Astrocyte (in vitro differentiated cells and primary cell): ENCODE measurements at regions not wholly inside any gene's neighbourhood (a gene's known extent, or its start where the extent isn't known, plus 50 kb on each side); places are given as distances from the start of the nearest gene placed in this dataset.

ENCODE experiments used
- DNase-seq: peaks from one replicate; pipeline ENCODE4 v3.0.0-alpha.2; 2010; ENCODE audit warnings: low read depth
- FAIRE-seq: peaks from 2 replicates; lab custom pipeline; 2011; peaks lifted over from hg19 to GRCh38; lab: Jason Lieb, UNC
- H2AFZ ChIP-seq: 2 replicates; pipeline ENCODE4 v1.6.0; 2012; ENCODE audit warnings: low read depth, low read length, inconsistent platforms
- H3K27ac ChIP-seq: 2 replicates; pipeline ENCODE4 v1.5.1; 2011; ENCODE audit warnings: low read depth, low read length, inconsistent platforms
- H3K27me3 ChIP-seq: 2 replicates; pipeline ENCODE4 v1.6.0; 2011; ENCODE audit warnings: low read length, inconsistent platforms; ENCODE audit not compliant: insufficient read depth
- H3K36me3 ChIP-seq: 2 replicates; pipeline ENCODE4 v1.5.1; 2011; ENCODE audit warnings: low read length, inconsistent platforms; ENCODE audit not compliant: insufficient read depth
- H3K4me1 ChIP-seq: 2 replicates; pipeline ENCODE4 v1.5.1; 2011; ENCODE audit warnings: low read length, inconsistent platforms; ENCODE audit not compliant: insufficient read depth
- H3K4me2 ChIP-seq: 2 replicates; pipeline ENCODE4 v1.6.0; 2012; ENCODE audit warnings: low read length, inconsistent platforms
- H3K4me3 ChIP-seq: 2 replicates; pipeline ENCODE4 v1.5.1; 2011; ENCODE audit warnings: low read depth, mild to moderate bottlenecking, low read length, inconsistent platforms; ENCODE audit not compliant: insufficient read depth
- H3K79me2 ChIP-seq: 2 replicates; pipeline ENCODE4 v1.6.0; 2012; ENCODE audit warnings: mild to moderate bottlenecking, low read length, inconsistent platforms; ENCODE audit not compliant: insufficient read depth
- H3K9ac ChIP-seq: 2 replicates; pipeline ENCODE4 v1.6.0; 2012; ENCODE audit warnings: mild to moderate bottlenecking, low read length, inconsistent platforms
- H3K9me3 ChIP-seq: 2 replicates; pipeline ENCODE4 v1.5.1; 2012; ENCODE audit warnings: low read depth, mild to moderate bottlenecking, low read length, inconsistent platforms; ENCODE audit not compliant: insufficient read depth
- H4K20me1 ChIP-seq: 2 replicates; pipeline ENCODE4 v1.6.0; 2012; ENCODE audit warnings: low read length, inconsistent platforms; ENCODE audit not compliant: insufficient read depth
- H3K27ac Mint-ChIP-seq: one replicate; pipeline ENCODE4 v1.8.0; 2021; ENCODE audit warnings: mild to moderate bottlenecking, mixed read lengths; ENCODE audit not compliant: unreplicated experiment
- H3K27me3 Mint-ChIP-seq: one replicate; pipeline ENCODE4 v1.8.0; 2021; ENCODE audit warnings: low read depth, mixed read lengths; ENCODE audit not compliant: unreplicated experiment
- H3K36me3 Mint-ChIP-seq: one replicate; pipeline ENCODE4 v1.8.0; 2021; ENCODE audit warnings: low read depth, mixed read lengths; ENCODE audit not compliant: unreplicated experiment
- H3K4me1 Mint-ChIP-seq: one replicate; pipeline ENCODE4 v1.8.0; 2021; ENCODE audit warnings: low read depth, mixed read lengths; ENCODE audit not compliant: unreplicated experiment
- H3K4me3 Mint-ChIP-seq: one replicate; pipeline ENCODE4 v1.8.0; 2021; ENCODE audit warnings: mild to moderate bottlenecking, moderate library complexity, mixed read lengths; ENCODE audit not compliant: unreplicated experiment
- H3K9me3 Mint-ChIP-seq: one replicate; pipeline ENCODE4 v1.8.0; 2021; ENCODE audit warnings: mild to moderate bottlenecking, mixed read lengths; ENCODE audit not compliant: unreplicated experiment
- EZH2 ChIP-seq: IDR thresholded peaks from 2 replicates; pipeline ENCODE4 v1.6.1; 2012; ENCODE audit warnings: mild to moderate bottlenecking, low read length, inconsistent platforms; ENCODE audit not compliant: insufficient read depth
- TF ChIP-seq, protein P1 (sequence below): IDR thresholded peaks from 2 replicates; pipeline ENCODE4 v1.5.1; 2011; ENCODE audit warnings: low read depth, mild to moderate bottlenecking, inconsistent platforms, low read length, moderate library complexity; ENCODE audit not compliant: insufficient read depth

DNA sequence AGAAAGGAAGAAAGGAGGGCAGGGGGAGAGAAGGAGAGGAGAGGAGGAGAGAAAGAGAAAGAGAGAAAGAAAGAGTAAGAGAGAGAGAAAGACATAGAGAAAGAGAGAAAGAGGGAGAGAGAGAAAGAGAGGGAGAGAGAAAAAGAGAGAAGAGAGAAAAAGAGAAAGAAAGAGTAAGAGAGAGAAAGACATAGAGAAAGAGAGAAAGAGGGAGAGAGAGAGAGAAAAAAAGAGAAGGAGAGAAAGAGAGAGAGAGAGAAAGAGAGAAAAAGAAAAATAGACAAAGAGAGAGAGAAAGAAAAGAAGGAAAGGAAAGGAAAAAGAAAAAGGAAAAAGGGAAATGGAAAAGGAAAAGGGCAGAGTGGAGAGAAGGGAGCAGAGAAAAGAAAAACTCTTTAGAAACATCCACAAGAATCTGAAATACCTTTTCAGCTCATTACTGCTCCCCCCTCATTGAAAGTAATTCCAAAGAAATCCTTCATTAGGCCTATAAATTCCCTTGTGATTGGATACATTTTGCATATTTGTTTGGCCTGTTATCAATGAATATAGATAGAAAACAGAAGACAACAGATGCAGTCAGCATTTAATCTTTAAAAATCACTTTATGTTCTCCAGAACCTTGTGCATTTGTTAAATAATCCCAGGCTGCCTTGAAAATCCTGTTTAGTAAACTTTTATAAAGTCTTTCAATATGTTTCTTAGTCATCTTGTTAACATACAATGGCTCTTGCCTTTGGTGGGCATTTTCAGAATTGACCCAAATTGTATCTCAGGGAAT is 411.5 kb downstream of the NFIB start:
- Mint-ChIP-seq H3K27ac (no peak overlapping the region), H3K4me3 (no peak overlapping the region), H3K36me3 (no peaks in the 10 kb centered on the region), H3K9me3 (peaks cover 3% of the 10 kb centered on the region), H3K27me3 (no peaks in the 10 kb centered on the region), H3K4me1 (no peaks in the 10 kb centered on the region)
- DNase-seq (no peak), FAIRE-seq (no peak)
- TF ChIP-seq EZH2 = no peak
- TF ChIP-seq, protein P1, sequence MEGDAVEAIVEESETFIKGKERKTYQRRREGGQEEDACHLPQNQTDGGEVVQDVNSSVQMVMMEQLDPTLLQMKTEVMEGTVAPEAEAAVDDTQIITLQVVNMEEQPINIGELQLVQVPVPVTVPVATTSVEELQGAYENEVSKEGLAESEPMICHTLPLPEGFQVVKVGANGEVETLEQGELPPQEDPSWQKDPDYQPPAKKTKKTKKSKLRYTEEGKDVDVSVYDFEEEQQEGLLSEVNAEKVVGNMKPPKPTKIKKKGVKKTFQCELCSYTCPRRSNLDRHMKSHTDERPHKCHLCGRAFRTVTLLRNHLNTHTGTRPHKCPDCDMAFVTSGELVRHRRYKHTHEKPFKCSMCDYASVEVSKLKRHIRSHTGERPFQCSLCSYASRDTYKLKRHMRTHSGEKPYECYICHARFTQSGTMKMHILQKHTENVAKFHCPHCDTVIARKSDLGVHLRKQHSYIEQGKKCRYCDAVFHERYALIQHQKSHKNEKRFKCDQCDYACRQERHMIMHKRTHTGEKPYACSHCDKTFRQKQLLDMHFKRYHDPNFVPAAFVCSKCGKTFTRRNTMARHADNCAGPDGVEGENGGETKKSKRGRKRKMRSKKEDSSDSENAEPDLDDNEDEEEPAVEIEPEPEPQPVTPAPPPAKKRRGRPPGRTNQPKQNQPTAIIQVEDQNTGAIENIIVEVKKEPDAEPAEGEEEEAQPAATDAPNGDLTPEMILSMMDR = no peak
- Histone ChIP-seq H3K4me2 (no peak overlapping the region), H3K27me3 (no peaks in the 10 kb centered on the region), H3K4me1 (no peaks in the 10 kb centered on the region), H3K79me2 (no peaks in the 10 kb centered on the region), H3K9ac (no peak overlapping the region), H2AFZ (no peak overlapping the region), H3K9me3 (no peaks in the 10 kb centered on the region), H4K20me1 (no peaks in the 10 kb centered on the region), H3K4me3 (no peak overlapping the region), H3K27ac (no peak overlapping the region), H3K36me3 (no peaks in the 10 kb centered on the region)

DNA sequence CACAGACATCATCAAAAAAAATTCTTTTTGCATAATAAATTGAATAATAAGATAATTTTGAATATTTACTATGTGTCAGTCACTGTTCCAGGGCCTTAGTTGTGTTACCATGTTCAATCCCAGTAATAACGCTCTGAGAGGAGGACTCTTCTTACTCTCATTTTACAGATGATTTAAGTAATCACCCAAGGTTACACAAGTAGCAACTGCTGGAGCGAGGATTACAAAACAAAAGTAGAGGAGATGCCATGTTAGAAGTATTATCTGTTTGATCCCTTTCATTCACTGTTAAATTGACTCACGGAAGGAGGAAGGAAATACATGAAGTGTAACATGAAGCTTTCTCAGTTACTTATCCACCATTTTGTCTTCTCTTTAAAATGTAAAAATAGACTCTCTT is 412.8 kb downstream of the NFIB start:
- Histone ChIP-seq H3K79me2 (no peaks in the 10 kb centered on the region), H3K36me3 (no peaks in the 10 kb centered on the region), H3K4me3 (no peak overlapping the region), H3K27ac (no peak overlapping the region), H3K4me2 (no peak overlapping the region), H4K20me1 (no peaks in the 10 kb centered on the region), H3K9me3 (no peaks in the 10 kb centered on the region), H3K4me1 (no peaks in the 10 kb centered on the region), H2AFZ (no peak overlapping the region), H3K9ac (no peak overlapping the region), H3K27me3 (no peaks in the 10 kb centered on the region)
- Mint-ChIP-seq H3K36me3 (no peaks in the 10 kb centered on the region), H3K9me3 (no peaks in the 10 kb centered on the region), H3K4me1 (no peaks in the 10 kb centered on the region), H3K4me3 (no peak overlapping the region), H3K27ac (no peak overlapping the region), H3K27me3 (no peaks in the 10 kb centered on the region)
- TF ChIP-seq, protein P1 = no peak
- TF ChIP-seq EZH2 = no peak
- no peak for FAIRE-seq
- DNase-seq = no peak

DNA sequence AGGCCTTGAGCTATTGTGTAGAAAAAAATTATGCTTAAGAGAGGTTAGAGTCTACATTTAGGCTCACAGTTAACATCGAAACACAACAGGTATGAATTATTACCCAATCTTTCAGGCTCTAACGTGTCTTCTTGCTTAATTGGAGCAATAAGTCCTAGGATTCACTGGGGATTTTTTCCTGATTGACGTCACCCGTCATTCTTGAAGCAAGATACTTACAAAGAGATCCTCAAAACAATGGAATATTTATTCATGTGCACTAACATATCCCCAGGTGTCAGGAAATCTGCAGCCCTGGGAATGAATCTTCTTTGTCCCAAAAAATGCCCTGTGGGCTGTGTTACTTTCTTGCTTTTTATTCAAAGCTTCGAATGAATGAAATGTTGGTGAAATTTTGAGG is 413.5 kb downstream of the NFIB start:
- no peak overlapping the region for H2AFZ ChIP-seq
- no peak overlapping the region for H3K4me2 ChIP-seq

More for the DNA sequence above, 413.5 kb downstream of the NFIB start:
- Histone ChIP-seq H3K36me3 (no peaks in the 10 kb centered on the region), H3K4me3 (no peak overlapping the region), H3K79me2 (no peaks in the 10 kb centered on the region), H3K27me3 (no peaks in the 10 kb centered on the region), H3K4me1 (no peaks in the 10 kb centered on the region), H3K9me3 (no peaks in the 10 kb centered on the region), H3K9ac (no peak overlapping the region), H3K27ac (no peak overlapping the region), H4K20me1 (no peaks in the 10 kb centered on the region)
- TF ChIP-seq EZH2 = no peak
- TF ChIP-seq, protein P1 = no peak
- Mint-ChIP-seq H3K27me3 (no peaks in the 10 kb centered on the region), H3K4me1 (no peaks in the 10 kb centered on the region), H3K27ac (no peak overlapping the region), H3K4me3 (no peak overlapping the region), H3K36me3 (no peaks in the 10 kb centered on the region), H3K9me3 (no peaks in the 10 kb centered on the region)
- FAIRE-seq (no peak), DNase-seq (no peak)
